Stimulated activated CD4-positive, alpha-beta T cell treated with anti-CD3 and anti-CD28 coated beads, TNF-alpha, amount 100 ng/mL, for 48 hours (primary cell): ENCODE measurements at regions not wholly inside any gene's neighbourhood (a gene's known extent, or its start where the extent isn't known, plus 50 kb on each side); places are given as distances from the start of the nearest gene placed in this dataset.

Experiments
- DNase-seq, 3 donors: peaks; one replicate each; pipeline ENCODE4 v3.0.0-alpha.2; 2020; ENCODE audit warnings: low read depth in 3 of 3

GRCh38 chr5:167953151-167953798, 338.2 kb upstream of the WWC1 start:
- DNase-seq, result no peak

- no peak for DNase-seq
Measured at GRCh38 chr5:167961731-167962130, 329.7 kb upstream of the WWC1 start.

- no peak for DNase-seq
Measured at GRCh38 chr5:167964529-167964928, 326.9 kb upstream of the WWC1 start.

GRCh38 chr5:167965710-167966109, 325.7 kb upstream of the WWC1 start:
- no peak for DNase-seq

- no peak for DNase-seq
Measured at GRCh38 chr5:167966979-167967378, 324.5 kb upstream of the WWC1 start.

- no peak for DNase-seq
Measured at GRCh38 chr5:167967494-167968177, 323.8 kb upstream of the WWC1 start.

GRCh38 chr5:167968837-167969236, 322.6 kb upstream of the WWC1 start:
- DNase-seq, result no peak

GRCh38 chr5:167969998-167970397, 321.4 kb upstream of the WWC1 start:
- DNase-seq, result no peak

- no peak for DNase-seq
Measured at GRCh38 chr5:167971706-167972105, 319.7 kb upstream of the WWC1 start.

- DNase-seq, result no peak
Measured at GRCh38 chr5:167973126-167973525, 318.3 kb upstream of the WWC1 start.

- no peak for DNase-seq
Measured at GRCh38 chr5:167984951-167985350, 306.5 kb upstream of the WWC1 start.

- DNase-seq, result no peak
Measured at GRCh38 chr5:167985373-167985772, 306.1 kb upstream of the WWC1 start.

- no peak for DNase-seq
Measured at GRCh38 chr5:167987490-167988280, 303.8 kb upstream of the WWC1 start.

GRCh38 chr5:167992868-167993267, 298.6 kb upstream of the WWC1 start:
- no peak for DNase-seq

GRCh38 chr5:167993771-167994170, 297.7 kb upstream of the WWC1 start:
- no peak for DNase-seq

- no peak for DNase-seq
Measured at GRCh38 chr5:167995844-167996425, 295.5 kb upstream of the WWC1 start.

GRCh38 chr5:167998148-167998767, 293.2 kb upstream of the WWC1 start:
- DNase-seq, result no peak

- no peak for DNase-seq
Measured at GRCh38 chr5:167999182-167999581, 292.3 kb upstream of the WWC1 start.

GRCh38 chr5:168001318-168001717, 290.1 kb upstream of the WWC1 start:
- DNase-seq, result no peak

- no peak for DNase-seq
Measured at GRCh38 chr5:168002116-168002515, 289.3 kb upstream of the WWC1 start.

- no peak for DNase-seq
Measured at GRCh38 chr5:168005093-168005492, 286.4 kb upstream of the WWC1 start.

GRCh38 chr5:168005936-168006335, 285.5 kb upstream of the WWC1 start:
- DNase-seq, result no peak
